Stromal cell of bone marrow (primary cell): ENCODE measurements at regions not wholly inside any gene's neighbourhood (a gene's known extent, or its start where the extent isn't known, plus 50 kb on each side); places are given as distances from the start of the nearest gene placed in this dataset.
"Not testable (repeated sequence)": the region's sequence is repeated elsewhere in the genome, so short reads cannot be mapped to it uniquely, and the experiment has no call there.

Experiments used
- DNase-seq: peaks from one replicate; pipeline ENCODE4 v3.0.0-alpha.2; 2012; ENCODE audit warnings: low read depth

DNA sequence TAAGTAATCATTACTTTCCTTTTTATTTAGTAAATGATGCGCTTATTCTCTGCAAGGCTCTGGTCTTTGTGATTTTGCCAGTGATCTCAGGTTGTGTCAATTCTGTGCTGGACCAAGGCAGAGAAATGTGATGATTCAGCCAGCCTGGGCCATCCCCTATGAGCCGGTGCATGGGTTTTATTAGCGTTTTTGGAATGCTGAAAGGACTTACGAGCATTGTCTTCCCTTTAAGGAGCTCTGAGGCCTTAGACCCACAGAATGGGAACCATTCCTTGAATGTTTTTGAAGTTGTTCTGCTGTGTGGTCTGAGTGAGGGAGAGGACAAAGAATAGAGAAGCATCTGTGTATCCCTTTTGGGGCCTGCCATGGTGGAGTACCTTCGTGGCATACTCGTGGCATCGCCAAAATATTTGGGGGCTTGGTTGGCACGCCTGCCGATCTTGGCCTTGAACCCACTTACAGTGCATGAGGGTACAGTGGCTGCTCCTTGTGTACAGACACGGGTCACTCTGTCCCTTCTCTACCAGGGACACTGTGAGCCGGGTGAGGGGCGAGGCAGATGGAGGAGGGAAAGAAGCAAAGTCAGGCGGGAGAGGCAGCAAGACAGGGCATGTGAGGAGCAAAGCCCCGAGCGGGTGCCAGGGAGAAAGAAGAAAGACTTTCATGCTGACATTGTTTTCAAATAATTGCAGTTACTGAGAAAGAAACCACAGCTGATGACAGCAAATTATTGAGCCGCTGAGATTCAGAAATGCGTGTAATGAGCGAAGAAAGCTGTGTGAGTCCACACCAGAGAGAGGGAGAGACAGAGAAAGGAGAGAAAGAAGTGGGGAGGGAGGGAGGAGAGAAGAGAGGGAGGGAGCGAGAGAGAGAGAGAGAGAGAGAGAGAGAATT lies 269.4 kb upstream of the RGMA start:
- DNase-seq, result no peak

DNA sequence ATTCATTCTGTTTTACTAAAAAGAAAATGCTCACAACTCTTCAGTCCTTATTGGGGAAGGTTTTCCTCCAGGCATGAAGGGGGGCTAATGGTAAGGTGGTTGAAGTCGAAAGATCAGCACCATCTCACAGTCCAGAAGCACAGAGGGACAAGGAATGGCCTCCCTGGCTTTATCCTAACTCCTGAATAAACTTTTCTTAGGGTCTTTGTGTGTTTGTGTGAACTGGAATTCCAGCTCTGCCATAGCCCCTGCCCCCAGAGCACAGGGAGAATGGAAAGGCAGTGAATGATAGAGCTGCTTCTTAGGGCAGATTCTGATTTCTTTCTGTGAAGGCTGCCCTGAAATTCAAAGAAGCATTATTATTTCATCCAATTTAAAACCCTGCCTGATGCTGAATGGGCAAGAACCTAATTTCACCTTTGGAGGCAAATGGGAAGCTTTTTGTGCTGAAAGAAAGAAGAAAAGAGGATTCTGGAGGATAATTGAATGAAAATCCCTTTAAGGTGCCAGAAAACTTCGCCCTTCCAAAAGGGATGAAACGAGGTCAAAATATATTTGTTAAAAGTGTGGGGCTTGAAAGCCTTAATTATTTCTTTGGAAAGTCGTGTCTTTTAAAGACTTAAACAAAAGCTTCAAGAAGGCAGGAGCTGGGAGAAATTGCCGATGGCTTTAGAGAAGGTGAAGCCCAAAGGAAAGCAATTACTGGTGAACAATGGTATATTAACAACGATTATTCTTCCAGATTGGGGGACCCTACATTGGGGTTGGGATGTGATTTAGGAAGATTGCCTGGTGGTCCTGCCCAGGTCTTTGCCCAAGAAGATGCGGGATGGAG lies 259.9 kb upstream of the RGMA start:
- no peak for DNase-seq

DNA sequence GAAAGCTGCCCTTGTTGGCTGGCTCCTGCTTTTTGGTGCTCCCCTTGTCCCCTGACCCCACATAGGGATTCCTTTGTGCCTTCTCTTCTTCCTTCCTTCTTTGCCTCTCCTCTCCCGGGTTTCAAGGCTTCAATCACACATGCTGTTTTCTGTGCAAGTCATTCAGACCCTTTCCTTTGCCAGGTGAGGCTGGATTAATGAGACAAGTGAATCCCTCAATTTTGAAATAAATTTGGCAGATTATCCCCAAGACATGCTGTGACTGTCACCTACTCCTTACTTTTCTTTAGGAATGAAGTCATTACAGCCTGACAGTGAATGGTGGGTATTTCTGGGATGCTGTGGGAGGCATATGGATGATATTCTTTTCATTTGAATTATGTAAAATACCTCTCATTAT lies 259.0 kb upstream of the RGMA start:
- no peak for DNase-seq

DNA sequence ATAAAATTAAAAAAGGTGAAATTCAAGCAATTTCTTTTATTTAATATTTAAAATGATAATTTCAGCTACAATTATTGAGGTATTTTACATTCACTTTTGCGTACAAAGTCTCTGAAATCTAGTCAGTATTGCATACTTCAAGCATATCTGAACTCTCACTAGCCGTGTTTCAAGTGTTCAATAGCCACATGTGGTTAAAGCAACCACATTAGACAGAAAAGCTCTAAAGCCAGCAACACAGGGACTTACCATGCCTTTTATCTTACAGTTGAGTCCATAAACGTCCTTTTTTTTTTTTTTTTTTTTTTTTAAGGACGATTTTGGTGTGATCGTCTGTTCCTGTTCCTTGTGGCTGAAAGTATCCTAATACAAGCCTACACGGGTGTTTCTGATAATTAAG lies 257.0 kb upstream of the RGMA start:
- DNase-seq, result no peak

DNA sequence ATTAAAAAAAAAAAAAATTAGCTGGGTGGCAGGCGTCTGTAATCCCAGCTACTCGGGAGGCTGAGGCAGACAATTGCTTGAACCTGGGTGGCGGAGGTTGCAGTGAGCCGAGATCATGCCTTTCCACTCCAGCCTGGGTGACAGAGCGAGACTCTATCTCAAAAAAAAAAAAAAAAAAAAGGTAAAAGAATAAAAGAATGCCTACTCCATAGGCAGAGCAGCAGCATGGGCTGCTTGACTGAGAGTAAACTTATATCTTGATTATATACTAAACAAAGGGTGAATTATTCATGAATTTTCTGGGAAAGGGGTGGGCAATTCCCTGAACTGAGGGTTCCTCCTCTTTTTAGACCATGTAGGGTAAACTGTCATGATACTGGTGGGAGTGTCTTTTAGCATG lies 254.4 kb upstream of the RGMA start:
- not testable (repeated sequence) for DNase-seq

DNA sequence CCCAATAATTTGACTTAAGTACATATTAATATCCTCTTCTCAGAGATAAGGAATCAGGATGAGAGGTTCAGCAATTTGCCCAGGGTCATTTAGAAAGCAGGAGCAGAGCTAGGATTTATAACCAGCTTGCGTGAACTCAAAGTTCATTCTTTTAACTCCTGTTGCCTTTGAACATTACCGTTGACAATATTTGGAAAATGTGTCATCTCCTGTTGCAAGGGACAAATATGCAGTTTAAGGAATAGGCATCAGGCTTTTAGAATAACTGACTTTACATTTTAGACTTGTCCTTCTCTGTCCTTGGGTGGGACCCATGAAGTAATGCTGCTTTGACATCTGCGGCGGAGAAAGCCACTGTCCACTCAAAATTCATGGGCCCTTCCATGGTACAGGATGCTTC lies 252.2 kb upstream of the RGMA start:
- no peak for DNase-seq

DNA sequence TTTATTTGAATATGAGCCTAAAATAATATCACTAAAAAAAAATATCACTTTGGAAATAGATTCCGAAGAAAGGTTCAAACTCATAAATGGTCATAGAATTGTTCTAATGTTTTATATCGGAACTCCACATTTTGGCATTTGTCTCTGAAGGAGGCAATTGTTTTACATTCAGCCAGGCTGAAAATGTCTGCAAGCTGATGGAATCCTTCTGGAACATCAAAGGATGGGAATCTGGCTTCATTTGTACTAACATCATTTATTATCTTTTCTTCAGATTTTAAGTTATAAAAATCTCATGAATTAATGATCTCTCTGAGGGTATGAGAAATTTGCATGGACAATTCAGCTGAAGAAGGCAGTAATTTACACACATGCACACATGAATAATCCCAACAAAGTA lies 251.4 kb upstream of the RGMA start:
- no peak for DNase-seq

DNA sequence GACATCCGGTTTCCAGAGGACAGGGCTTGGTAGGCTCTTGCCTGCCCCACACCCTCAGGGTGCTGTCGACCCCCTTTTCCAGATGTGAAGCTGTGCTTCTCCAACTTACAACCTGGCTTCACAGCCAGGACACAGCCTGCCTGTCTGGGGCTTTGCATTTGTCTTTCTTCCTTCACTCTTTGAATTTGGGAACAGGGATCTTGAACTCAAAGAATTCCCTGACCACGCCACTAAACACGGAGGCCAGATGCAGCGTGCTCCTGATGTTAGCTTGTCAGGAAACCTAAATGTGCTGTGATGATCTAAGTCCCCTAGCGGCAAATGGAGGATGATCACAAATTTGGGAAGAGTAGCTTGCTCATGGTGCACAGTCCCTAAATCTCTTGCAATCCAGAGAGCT lies 244.8 kb upstream of the RGMA start:
- no peak for DNase-seq

DNA sequence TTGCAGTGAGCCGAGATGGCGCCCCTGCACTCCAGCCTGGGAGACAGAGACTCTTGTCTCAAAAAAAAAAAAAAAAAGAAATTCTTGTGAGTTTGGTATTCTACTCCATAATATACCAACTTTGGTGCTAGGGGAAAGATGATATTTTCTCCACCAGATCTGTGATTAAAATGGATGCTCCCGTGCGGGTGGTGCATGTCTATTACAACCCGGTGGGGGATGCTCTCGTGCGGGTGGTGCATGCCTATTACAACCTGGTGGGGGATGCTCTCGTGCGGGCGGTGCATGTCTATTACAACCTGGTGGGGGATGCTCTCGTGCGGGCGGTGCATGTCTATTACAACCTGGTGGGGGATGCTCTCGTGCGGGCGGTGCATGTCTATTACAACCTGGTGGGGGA lies 244.1 kb upstream of the RGMA start:
- not testable (repeated sequence) for DNase-seq

DNA sequence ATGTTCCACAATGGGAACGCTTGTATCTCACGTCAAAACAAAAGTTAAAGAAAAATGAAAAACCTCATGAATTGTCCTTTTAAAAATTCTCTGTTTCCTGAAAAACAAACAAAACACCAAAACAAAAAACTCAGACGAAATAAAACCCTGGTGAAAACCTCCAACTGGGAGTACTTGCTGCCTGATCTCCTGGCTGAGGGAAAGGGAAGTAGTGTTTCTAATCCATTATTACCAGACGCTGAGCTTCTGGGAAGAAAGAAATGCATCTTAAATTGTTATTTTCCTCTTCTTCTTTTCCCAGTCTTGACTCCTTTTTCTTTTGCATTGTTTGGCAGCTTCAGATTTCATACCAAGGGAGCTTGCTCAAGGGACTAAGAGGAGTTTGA lies 243.2 kb upstream of the RGMA start:
- no peak for DNase-seq

DNA sequence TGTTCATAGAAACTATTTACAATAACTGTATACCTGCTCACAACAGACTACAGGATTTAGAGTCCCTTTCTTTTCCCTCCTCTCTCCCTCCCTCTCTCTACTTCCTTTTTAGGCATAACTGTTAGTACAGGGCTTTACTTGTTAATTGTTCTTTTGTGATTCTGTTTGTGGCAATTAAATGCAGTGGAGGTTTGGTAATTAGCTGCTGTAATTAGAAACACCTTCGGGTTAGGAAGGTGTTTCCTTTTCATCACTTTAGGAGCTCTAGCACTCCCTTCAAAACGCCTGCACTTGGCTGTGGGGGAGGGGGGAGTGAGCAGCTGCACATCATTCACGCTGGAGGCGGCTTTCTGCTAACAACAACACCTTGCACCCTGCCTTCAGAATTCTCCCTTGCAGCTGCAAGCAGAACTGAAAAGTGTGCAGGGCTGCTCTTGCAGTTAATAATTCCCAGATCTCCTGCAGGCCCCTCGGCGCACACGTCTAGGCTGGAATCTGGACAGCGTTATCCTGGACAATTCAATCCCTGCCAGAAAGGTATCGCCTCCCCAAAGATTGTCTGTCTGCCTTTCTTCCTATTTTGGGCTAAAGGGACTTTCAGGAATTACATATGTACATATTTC lies 242.6 kb upstream of the RGMA start:
- DNase-seq, result no peak

DNA sequence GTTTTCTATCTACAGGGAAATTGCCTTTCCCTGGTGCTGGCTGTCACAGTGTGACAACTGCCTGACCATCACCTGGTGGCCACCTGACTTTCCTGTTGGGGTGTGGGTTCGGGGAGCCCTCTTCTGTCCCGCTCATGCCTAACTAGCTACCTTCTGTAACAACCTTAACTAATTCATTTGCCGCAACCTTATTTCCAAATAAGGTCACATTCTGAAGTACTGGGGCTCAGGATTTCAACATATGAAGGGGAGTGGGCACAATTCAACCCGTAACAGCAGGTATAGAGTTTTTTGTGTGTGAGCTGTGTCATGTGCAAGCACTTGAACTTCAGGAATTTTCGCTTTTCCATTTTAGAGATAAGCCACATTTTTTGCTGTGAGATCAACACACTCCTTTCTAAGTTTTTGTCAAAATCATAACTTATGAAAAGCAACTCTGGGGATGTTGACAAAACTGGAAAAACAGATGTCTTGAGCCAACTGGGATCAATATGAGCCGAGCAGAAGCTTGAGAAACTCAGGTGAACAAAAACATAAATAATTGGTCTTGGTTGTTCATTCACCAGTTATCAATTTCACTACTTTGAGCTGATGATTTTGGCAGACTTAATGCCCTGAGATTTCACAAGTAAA lies 242.0 kb upstream of the RGMA start:
- no peak for DNase-seq

DNA sequence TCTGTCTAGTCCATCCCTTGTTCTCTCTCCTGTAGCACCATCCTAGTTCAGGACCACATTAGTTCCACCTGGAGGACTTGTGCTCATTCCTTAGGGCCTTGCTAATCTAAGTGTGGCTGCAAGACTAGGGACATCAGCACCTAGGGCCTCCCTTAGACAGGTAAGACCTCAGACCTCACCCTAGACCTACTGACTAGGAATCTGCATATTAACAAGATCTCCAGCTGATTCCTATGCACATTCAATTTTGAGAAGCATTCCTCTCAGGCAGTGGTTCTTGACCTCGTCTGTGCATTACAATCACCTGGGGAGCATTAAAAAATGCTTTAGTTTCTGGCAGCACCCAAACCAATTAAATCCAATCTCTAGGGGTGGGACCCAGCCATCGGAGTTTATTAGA lies 238.4 kb upstream of the RGMA start:
- no peak for DNase-seq

DNA sequence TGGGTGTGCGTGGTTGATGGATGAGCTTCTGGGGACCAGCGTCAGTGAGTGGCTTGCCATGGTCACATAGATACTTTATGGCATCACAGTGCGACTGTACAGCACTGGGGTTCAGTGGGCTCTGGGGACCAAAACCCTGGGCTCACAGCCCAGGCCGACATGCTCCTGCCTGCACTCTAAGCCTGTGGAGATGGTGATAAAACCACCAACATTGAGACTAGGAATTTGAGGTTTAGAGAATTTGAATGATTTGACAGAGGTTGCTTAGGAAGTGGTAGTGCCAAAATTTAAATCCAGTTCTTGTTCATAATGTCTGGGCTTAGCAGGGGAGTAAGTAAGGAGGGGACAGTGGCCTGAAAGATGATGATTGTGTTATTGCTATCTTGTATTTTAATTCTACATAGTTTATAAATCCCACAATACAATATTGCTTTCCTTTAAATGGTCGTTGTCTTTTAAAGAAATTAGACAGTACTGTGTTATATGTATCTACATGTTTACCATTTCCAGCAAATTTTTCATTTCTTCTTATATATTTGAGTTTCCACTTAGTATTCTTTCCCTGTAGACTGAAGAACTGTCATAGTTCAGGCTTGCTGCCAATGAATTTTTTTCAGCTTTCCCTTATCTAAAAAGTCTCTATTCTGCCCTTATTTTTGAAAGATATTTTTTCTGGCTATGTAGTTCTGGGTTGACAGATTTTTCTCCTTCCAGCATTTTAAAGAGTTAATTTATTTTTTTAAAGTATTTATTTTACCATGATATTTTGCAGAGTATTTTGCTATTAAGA lies 235.4 kb upstream of the RGMA start:
- no peak for DNase-seq

DNA sequence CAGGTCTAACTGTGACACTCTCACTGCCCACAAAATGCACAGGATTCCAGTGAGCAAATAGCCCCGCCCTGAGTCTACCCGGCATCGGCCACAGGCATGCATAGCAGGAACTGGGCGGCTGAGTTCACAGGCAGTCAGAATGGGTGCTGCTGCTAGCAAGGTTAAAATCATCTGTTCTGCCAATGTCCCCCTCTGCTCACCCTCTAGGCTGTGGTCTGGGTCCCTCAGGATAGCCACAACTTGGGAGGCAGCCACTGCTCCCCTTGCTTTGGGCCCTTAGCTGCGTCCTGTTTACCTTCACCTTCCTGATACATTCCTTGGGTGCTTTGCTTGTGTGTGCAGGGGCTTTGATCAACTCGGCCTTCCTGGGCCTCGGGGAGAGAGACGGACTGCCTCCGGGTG lies 232.9 kb upstream of the RGMA start:
- no peak for DNase-seq

DNA sequence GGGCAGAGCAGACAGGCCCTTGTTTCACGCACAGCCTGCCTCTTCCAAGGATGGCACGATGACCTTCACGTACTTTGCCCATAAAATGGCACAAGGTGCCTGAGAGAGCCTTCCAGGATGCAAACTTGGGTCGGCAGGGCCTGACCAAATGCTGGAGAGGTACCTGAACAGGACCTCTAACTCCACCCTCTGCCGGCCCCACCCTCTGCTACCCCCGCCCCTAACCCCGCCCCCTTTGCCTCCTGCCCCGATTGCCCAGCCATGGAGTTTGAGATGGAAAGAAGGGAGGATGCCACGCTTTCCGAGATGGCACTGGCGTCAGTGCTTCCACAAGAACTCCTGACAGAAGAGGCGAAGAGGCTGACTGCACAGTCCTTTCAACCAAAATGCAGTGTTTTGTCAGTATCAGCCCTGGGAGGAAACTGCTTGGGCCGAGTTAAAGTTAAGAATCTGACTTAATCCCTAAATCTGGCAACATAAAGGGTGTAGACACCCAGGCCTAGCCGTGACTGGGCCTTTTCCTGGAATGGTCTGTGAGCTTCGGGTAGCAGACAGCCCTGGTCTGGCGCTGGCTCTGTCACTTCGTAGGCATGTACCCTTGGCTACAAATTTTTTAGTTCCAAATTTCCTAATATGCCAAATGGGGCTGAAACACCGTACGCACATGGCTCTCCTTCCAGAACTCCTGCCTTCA lies 230.3 kb upstream of the RGMA start:
- no peak for DNase-seq

DNA sequence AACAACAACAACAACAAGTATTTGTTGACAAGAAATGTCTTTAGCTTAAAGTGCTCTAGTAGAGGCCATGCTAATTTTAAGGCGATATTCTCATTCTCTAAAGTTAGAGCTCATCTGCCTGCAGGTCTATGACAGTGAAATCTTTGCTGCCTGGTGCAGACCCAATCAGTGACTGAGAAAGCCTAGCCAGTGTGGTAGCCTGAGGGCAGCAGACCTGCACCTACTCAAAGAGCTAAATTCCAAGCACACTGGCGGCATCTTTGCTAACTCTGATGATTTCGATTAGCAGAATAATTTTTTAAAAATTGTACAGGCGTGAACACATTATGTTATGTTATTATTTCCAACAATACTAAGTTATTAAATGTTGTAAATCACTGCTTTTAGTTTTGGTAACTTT lies 228.8 kb upstream of the RGMA start:
- DNase-seq, result no peak

DNA sequence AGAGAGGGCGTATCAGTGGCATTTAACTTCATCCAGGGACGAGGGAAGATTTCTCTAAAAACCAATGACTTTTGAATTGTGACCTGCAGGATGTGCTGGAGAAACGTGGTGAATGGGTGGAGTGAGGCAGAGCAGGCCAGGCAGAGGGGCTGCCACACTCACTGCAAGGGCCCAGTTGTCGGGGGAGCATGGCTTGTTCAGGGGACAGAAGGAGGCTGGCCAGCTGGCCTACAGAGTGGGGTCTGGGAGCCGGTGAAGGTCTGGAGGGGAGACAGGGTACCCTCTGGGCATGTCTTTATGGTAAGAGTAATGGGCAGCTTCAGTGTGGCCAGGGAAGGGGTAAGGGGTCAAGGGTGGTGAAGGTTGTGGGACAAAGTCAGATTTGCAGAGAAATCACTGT lies 225.2 kb upstream of the RGMA start:
- no peak for DNase-seq

DNA sequence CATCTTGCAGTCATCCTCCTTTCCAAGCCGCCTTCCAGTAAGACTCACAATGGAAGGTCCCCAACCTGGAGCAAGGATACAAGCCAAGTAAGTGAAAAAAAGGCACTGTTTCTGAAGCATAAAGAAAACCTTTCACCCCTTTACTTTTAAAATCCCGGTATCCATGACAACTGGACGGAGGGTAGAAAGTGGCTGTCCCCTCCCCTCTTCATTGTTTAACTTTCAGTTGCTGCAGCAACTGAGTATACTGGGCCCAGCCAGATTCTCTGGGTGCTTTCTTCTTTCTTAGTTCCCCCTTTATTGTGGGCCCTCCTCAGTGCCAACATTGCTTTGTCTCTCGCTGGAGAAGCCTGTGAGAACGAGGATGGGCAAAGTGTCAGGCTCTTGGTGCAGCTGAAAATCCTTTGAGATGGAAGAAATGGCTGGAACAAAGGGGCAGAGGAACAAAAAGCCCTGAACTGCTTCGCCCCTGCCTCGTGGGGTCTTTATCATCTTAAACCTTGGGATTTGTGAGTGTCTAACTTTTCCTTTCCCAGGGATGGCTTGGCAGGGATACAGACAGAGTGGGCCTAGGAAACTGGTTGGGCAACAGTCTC lies 224.0 kb upstream of the RGMA start:
- DNase-seq, result no peak

DNA sequence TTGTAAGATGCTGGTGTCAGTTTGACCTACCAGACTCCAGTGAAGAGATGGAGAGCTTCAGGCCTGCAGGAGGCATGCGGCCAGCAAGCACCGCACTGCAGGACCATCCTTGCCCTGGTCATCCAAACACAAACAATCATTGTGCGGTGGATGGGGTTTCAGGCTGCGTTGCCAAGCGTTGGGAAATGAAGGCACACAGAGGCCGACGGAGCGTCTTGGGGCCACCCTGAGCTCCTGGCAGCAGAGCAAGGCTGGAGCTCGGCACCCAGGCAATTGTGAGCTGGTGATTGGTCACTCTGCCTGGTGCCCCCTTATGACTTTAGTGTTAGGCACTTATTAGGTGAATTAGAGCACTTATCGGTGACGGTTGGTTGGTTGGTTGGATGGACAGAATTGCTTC lies 222.6 kb upstream of the RGMA start:
- DNase-seq, result no peak
